Cardiac muscle cell (in vitro differentiated cells and primary cell): ENCODE measurements at regions not wholly inside any gene's neighbourhood (a gene's known extent, or its start where the extent isn't known, plus 50 kb on each side); places are given as distances from the start of the nearest gene placed in this dataset.

ENCODE experiments used
- DNase-seq, 2 donors: peaks; one replicate each; pipeline versions ENCODE4 v3.0.0 to v3.0.0-alpha.2; 2010 to 2017; ENCODE audit warnings: low read depth in 1 of 2, low spot score in 1 of 2
- H3K27ac ChIP-seq: fragments of 200-600 bp; sonication (generic); 2 replicates; pipeline ENCODE4 v1.5.1; 2016
- H3K27me3 ChIP-seq: fragments of 200-600 bp; sonication (generic); 2 replicates; pipeline ENCODE4 v1.6.0; 2016; ENCODE audit warnings: control low read depth
- H3K36me3 ChIP-seq: fragments of 200-600 bp; sonication (generic); 2 replicates; pipeline ENCODE4 v1.5.1; 2016; ENCODE audit warnings: control low read depth
- H3K4me1 ChIP-seq: fragments of 200-600 bp; sonication (generic); 2 replicates; pipeline ENCODE4 v1.8.1; 2017; ENCODE audit warnings: low read depth, mild to moderate bottlenecking, mixed run types
- H3K4me3 ChIP-seq: fragments of 200-600 bp; sonication (generic); 2 replicates; pipeline ENCODE4 v1.5.1; 2016; ENCODE audit warnings: mild to moderate bottlenecking
- H3K9me3 ChIP-seq: fragments of 200-600 bp; sonication (generic); 2 replicates; pipeline ENCODE4 v1.5.1; 2017; ENCODE audit warnings: low read depth, mild to moderate bottlenecking, control low read depth
- CTCF ChIP-seq: IDR thresholded peaks from 2 replicates; pipeline ENCODE4 v1.5.1; 2012; ENCODE audit warnings: low read depth, mild to moderate bottlenecking, low read length

GRCh38 chr12:19036673-19037357 is 92.7 kb upstream of the PLEKHA5 start:
- no peaks in the 10 kb centered on the region for H3K27me3 ChIP-seq
- H3K4me3 ChIP-seq, result no peak overlapping the region
- DNase-seq, result peak; percentile 65 to 72
- no peaks in the 10 kb centered on the region for H3K36me3 ChIP-seq
- peaks cover 36% of the 10 kb centered on the region for H3K4me1 ChIP-seq
- no peaks in the 10 kb centered on the region for H3K9me3 ChIP-seq
- H3K27ac ChIP-seq, result peak overlapping the region; percentile 59
- TF ChIP-seq CTCF, result no peak

GRCh38 chr12:19038209-19038608 is 91.3 kb upstream of the PLEKHA5 start:
- Histone ChIP-seq H3K4me3 (no peak overlapping the region), H3K4me1 (peaks cover 36% of the 10 kb centered on the region), H3K36me3 (no peaks in the 10 kb centered on the region), H3K27ac (no peak overlapping the region), H3K27me3 (no peaks in the 10 kb centered on the region), H3K9me3 (no peaks in the 10 kb centered on the region)
- no peak for TF ChIP-seq CTCF
- DNase-seq, result no peak

GRCh38 chr12:19039515-19039914 is 90.0 kb upstream of the PLEKHA5 start:
- H3K9me3 ChIP-seq, result no peaks in the 10 kb centered on the region
- DNase-seq, result peak in 1 of 2 donors; percentile 28
- TF ChIP-seq CTCF, result no peak
- H3K27me3 ChIP-seq, result no peaks in the 10 kb centered on the region
- H3K4me3 ChIP-seq, result no peak overlapping the region
- H3K27ac ChIP-seq, result no peak overlapping the region
- H3K36me3 ChIP-seq, result no peaks in the 10 kb centered on the region
- peaks cover 36% of the 10 kb centered on the region for H3K4me1 ChIP-seq

GRCh38 chr12:19042221-19042620 is 87.3 kb upstream of the PLEKHA5 start:
- no peaks in the 10 kb centered on the region for H3K36me3 ChIP-seq
- no peaks in the 10 kb centered on the region for H3K9me3 ChIP-seq
- TF ChIP-seq CTCF, result no peak
- H3K4me3 ChIP-seq, result no peak overlapping the region
- H3K4me1 ChIP-seq, result peaks cover 25% of the 10 kb centered on the region
- no peak for DNase-seq
- H3K27ac ChIP-seq, result no peak overlapping the region
- H3K27me3 ChIP-seq, result no peaks in the 10 kb centered on the region

GRCh38 chr12:19044430-19044829 is 85.1 kb upstream of the PLEKHA5 start:
- Histone ChIP-seq H3K36me3 (no peaks in the 10 kb centered on the region), H3K4me1 (peaks cover 10% of the 10 kb centered on the region), H3K27me3 (no peaks in the 10 kb centered on the region), H3K9me3 (no peaks in the 10 kb centered on the region), H3K4me3 (no peak overlapping the region), H3K27ac (no peak overlapping the region)
- no peak for DNase-seq
- TF ChIP-seq CTCF, result no peak
